ENCODE measurements at regions not wholly inside any gene's neighbourhood (a gene's known extent, or its start where the extent isn't known, plus 50 kb on each side); places are given as distances from the start of the nearest gene placed in this dataset.

DNA sequence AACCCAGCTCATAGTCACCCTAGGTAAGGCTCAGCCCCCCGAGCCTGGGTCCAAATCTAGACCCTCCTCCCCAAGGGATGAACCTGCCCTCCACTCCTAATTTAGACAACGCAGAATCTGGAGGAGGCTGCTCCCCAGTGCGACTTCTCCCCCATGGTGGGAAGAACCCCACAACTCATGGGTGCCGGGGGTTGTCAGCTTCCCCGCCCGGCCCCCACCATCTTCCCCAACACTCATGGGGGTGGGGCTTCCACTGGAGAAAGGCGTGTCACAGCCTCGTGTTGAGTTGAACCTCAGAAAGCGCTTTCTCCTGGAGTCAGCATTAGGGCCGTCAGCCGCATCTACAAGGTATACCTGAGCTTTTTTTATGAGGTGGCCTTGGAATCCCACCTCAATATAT is 66.9 kb downstream of the IRX2 start:
- peaks cover 0 to 1% (median 0%) of the 10 kb centered on the region in 3 donors for H3K27me3 ChIP-seq (ENCODE audit: insufficient read depth in 3 of 3, low read length in 2 of 3)
- H3K9me3 ChIP-seq = no peaks in the 10 kb centered on the region
- intact Hi-C loops (cut with DNase I) = no loop called here
- no peak overlapping the region for H3K27ac ChIP-seq
- H3K4me3 ChIP-seq = no peak overlapping the region
- DNase-seq (no peak), ATAC-seq (no peak)
- TF ChIP-seq, protein P1, sequence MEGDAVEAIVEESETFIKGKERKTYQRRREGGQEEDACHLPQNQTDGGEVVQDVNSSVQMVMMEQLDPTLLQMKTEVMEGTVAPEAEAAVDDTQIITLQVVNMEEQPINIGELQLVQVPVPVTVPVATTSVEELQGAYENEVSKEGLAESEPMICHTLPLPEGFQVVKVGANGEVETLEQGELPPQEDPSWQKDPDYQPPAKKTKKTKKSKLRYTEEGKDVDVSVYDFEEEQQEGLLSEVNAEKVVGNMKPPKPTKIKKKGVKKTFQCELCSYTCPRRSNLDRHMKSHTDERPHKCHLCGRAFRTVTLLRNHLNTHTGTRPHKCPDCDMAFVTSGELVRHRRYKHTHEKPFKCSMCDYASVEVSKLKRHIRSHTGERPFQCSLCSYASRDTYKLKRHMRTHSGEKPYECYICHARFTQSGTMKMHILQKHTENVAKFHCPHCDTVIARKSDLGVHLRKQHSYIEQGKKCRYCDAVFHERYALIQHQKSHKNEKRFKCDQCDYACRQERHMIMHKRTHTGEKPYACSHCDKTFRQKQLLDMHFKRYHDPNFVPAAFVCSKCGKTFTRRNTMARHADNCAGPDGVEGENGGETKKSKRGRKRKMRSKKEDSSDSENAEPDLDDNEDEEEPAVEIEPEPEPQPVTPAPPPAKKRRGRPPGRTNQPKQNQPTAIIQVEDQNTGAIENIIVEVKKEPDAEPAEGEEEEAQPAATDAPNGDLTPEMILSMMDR (IDR thresholded peaks at IDR 0.05) = no peak
- WGBS, 3 donors = 84 to 90% (median 85%) methylated on average over 11 of the region's 11 CpGs
- no peaks in the 10 kb centered on the region for H3K36me3 ChIP-seq (ENCODE audit: insufficient read depth in 1 of 2, low read depth in 1 of 2)
- no peaks in the 10 kb centered on the region for H3K4me1 ChIP-seq

DNA sequence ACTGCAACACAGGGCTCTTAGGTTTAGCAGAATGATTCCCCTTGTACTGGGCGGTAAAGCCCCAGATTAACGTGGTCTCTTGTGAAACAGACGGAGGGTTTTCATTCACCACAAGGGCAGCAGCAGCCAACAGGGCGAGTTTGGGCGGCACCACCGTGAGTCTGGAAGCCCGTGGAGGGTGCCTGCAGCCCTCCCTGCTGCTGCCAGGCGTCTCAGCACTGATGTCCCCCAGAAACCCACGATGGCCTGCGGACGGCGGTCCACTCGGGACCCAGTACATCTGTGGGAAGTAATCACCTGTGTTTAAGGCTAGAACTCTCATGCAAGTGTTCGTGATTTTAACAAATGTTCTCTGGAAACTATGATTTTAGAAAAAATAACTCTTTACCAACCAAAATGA is 67.8 kb downstream of the IRX2 start:
- 64 to 70% (median 69%) methylated on average over 14 of the region's 14 CpGs for WGBS, 3 donors
- Histone ChIP-seq H3K36me3 (ENCODE audit: insufficient read depth in 1 of 2, low read depth in 1 of 2) (no peaks in the 10 kb centered on the region), H3K27ac (no peak overlapping the region), H3K9me3 (no peaks in the 10 kb centered on the region), H3K4me1 (no peaks in the 10 kb centered on the region), H3K27me3 (ENCODE audit: insufficient read depth in 3 of 3, low read length in 2 of 3) (peaks cover 0 to 1% (median 0%) of the 10 kb centered on the region in 3 donors), H3K4me3 (no peak overlapping the region)
- TF ChIP-seq, protein P1 (IDR thresholded peaks at IDR 0.05) = no peak
- intact Hi-C loops (cut with DNase I) = no loop called here
- DNase-seq = no peak
- no peak for ATAC-seq

DNA sequence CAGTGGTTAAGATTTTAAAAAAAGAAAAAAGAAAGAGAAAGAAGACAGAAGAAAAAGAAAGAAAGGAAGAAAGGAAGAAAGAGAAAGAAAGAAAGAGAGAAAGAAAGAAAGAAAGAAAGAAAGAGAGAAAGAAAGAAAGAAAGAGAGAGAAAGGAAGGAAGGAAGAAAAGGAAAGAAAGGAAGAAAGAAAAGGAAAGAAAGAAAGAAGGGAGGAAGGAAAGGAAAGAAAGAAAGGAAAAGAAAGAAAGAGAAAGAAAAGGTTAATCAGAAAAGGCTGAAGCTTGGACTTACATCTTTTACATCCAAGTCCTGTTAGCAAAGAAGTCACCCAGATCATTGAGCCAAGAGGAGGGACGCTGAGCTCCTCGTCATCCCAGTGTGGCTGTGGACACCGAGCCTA is 70.0 kb downstream of the IRX2 start:
- no peak for ATAC-seq
- no peak for DNase-seq
- Histone ChIP-seq H3K27me3 (ENCODE audit: insufficient read depth in 3 of 3, low read length in 2 of 3) (no peaks in the 10 kb centered on the region), H3K4me1 (no peaks in the 10 kb centered on the region), H3K36me3 (ENCODE audit: insufficient read depth in 1 of 2, low read depth in 1 of 2) (no peaks in the 10 kb centered on the region), H3K27ac (no peak overlapping the region), H3K9me3 (no peaks in the 10 kb centered on the region), H3K4me3 (no peak overlapping the region)
- intact Hi-C loops (cut with DNase I) = no loop called here
- 80 to 84% (median 83%) methylated on average over 3 of the region's 3 CpGs for WGBS, 3 donors
- TF ChIP-seq, protein P1 (IDR thresholded peaks at IDR 0.05) = no peak

DNA sequence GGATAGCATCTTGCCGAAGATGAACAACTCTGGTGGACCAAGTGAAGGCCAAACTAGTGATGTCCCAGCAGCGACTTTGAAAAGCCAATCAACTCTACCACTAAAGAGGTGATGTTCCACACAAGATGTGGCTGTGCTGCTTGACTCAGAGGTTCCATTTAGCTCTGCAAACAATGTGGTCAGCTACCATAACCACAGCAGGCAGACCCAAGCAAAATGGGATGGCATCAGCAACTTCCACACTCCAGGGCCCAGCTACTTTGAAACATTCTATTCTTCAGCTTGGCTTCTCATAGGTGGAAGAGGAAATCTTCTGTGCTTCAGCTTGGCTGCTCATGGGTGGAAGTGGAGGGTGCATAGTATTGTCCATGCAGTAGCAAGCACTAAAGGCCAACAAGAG is 70.5 kb downstream of the IRX2 start:
- ATAC-seq = no peak
- H3K4me3 ChIP-seq = no peak overlapping the region
- no peaks in the 10 kb centered on the region for H3K9me3 ChIP-seq
- no peaks in the 10 kb centered on the region for H3K27me3 ChIP-seq (ENCODE audit: insufficient read depth in 3 of 3, low read length in 2 of 3)
- H3K27ac ChIP-seq = no peak overlapping the region
- 84 to 86% (median 85%) methylated on average over 2 of the region's 2 CpGs for WGBS, 3 donors
- no peaks in the 10 kb centered on the region for H3K4me1 ChIP-seq
- intact Hi-C loops (cut with DNase I) = no loop called here
- no peaks in the 10 kb centered on the region for H3K36me3 ChIP-seq (ENCODE audit: insufficient read depth in 1 of 2, low read depth in 1 of 2)
- TF ChIP-seq, protein P1 (IDR thresholded peaks at IDR 0.05) = no peak
- DNase-seq = no peak

DNA sequence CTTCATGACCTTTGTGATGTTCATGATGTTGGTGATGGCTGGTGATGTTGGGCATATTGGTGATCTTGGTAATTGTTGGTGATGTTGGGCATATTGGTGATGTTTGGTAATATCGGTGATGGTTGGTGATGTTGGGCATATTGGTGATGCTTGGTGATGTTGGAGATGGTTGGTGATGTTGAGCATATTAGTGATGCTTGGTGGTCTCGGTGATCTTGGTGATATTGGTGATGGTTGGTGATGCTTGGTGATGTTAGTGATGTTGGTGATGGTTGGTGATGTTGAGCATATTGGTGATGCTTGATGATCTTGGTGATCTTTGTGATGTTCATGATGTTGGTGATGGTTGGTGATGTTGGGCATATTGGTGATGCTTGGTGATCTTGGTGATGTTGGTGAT is 73.8 kb downstream of the IRX2 start:
- no peaks in the 10 kb centered on the region for H3K9me3 ChIP-seq
- H3K27me3 ChIP-seq (ENCODE audit: insufficient read depth in 3 of 3, low read length in 2 of 3) = no peaks in the 10 kb centered on the region
- no peak overlapping the region for H3K27ac ChIP-seq
- ATAC-seq (no peak), DNase-seq (no peak)
- TF ChIP-seq, protein P1 (IDR thresholded peaks at IDR 0.05) = no peak
- 83 to 89% (median 86%) methylated on average over 2 of the region's 2 CpGs for WGBS, 3 donors
- no peaks in the 10 kb centered on the region for H3K4me1 ChIP-seq
- H3K4me3 ChIP-seq = no peak overlapping the region
- H3K36me3 ChIP-seq (ENCODE audit: insufficient read depth in 1 of 2, low read depth in 1 of 2) = no peaks in the 10 kb centered on the region
- intact Hi-C loops (cut with DNase I) = no loop called here
